H7 (cell line): ENCODE measurements at regions not wholly inside any gene's neighbourhood (a gene's known extent, or its start where the extent isn't known, plus 50 kb on each side); places are given as distances from the start of the nearest gene placed in this dataset.

Experiments
- DNase-seq: peaks from one replicate; pipeline ENCODE4 v3.0.0; 2012
- H3K27me3 ChIP-seq: 2 replicates; pipeline ENCODE4 v1.6.0; 2011; ENCODE audit warnings: mild to moderate bottlenecking, low read length; ENCODE audit not compliant: control insufficient read depth, insufficient read depth
- H3K36me3 ChIP-seq: replicated peaks from 2 replicates; pipeline ENCODE4 v1.5.1; 2011; ENCODE audit warnings: low read length; ENCODE audit not compliant: control insufficient read depth, insufficient read depth
- H3K4me3 ChIP-seq: 2 replicates; pipeline ENCODE4 v1.5.1; 2011; ENCODE audit warnings: low read depth, mild to moderate bottlenecking, control low read depth, low read length, moderate library complexity; ENCODE audit not compliant: insufficient read depth

GRCh38 chr4:71272976-71273375 is 65.8 kb upstream of the SLC4A4 start:
- no peak for DNase-seq
- H3K4me3 ChIP-seq = no peak overlapping the region
- no peaks in the 10 kb centered on the region for H3K36me3 ChIP-seq
- no peaks in the 10 kb centered on the region for H3K27me3 ChIP-seq

DNA sequence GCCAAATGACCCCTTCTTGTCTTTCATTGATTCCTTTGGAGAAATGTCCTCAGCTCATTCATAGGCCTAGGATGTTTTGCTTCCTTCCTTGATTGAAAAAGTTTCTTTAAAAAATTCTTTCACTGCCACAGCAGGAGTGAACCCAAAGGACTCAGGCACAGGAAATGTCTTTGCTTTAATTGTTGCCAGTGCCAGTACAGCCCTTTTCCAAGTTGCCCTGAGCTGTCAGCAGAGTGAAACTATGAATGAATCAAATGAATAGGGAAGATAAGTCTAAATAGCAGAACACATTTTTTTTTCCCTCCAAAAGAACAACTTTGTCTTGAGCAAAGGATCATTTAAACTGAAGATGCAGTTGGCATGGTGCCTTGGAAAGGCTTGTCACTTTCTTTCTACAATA is 63.8 kb upstream of the SLC4A4 start:
- no peaks in the 10 kb centered on the region for H3K36me3 ChIP-seq
- DNase-seq = no peak
- H3K4me3 ChIP-seq = no peak overlapping the region

DNA sequence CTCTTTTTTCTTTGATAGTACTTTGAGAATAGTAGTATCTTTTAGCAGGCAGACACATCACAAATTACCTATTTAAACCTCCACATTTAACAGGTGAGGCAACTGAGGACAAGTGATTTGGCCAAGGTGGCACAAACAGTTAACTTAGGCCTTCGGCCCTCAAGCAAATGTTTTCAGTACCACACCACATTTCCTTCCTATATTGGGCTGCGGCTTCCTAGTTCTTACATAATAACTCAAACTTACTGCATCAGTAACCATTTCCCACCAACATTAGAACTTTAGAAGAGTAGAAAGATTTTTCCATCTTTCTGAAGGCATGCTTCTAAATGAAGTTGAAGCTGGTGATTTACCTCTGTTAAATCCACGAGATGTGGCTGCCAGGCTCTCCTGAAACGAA is 63.2 kb upstream of the SLC4A4 start:
- no peak for DNase-seq
- H3K4me3 ChIP-seq = no peak overlapping the region
- no peaks in the 10 kb centered on the region for H3K27me3 ChIP-seq
- no peaks in the 10 kb centered on the region for H3K36me3 ChIP-seq

More for the DNA sequence above, 63.8 kb upstream of the SLC4A4 start:
- no peaks in the 10 kb centered on the region for H3K27me3 ChIP-seq

DNA sequence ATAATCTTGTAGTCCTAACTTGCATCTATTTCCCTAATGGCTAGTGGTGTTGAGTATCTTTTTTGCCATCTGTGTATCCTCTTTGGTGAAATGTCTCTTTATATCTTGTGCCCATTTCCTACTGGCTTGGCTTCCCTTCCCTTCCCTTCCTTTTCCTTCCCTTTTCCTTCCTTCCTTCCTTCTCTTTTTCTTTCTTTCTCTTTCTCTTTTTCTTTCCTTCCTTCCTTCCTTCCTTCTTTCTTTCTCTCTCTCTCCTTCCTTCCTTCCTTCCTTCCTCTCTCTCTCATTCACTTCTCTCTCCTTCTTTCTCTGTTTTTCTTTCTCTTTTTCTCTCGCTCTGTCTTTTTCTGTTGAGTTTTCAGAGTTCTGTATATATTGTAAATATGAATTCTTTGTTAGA is 61.5 kb upstream of the SLC4A4 start:
- Histone ChIP-seq H3K4me3 (no peak overlapping the region), H3K27me3 (no peaks in the 10 kb centered on the region), H3K36me3 (no peaks in the 10 kb centered on the region)
- no peak for DNase-seq

GRCh38 chr4:71283642-71284257 is 55.1 kb upstream of the SLC4A4 start:
- H3K27me3 ChIP-seq = no peaks in the 10 kb centered on the region
- DNase-seq = no peak
- no peaks in the 10 kb centered on the region for H3K36me3 ChIP-seq
- H3K4me3 ChIP-seq = no peak overlapping the region

GRCh38 chr4:71287305-71287704 is 51.5 kb upstream of the SLC4A4 start:
- no peak for DNase-seq
- Histone ChIP-seq H3K27me3 (no peaks in the 10 kb centered on the region), H3K36me3 (no peaks in the 10 kb centered on the region), H3K4me3 (no peak overlapping the region)

GRCh38 chr4:71288875-71289274 is 49.9 kb upstream of the SLC4A4 start:
- no peaks in the 10 kb centered on the region for H3K27me3 ChIP-seq
- H3K36me3 ChIP-seq = no peaks in the 10 kb centered on the region
- no peak for DNase-seq
- H3K4me3 ChIP-seq = no peak overlapping the region
